HEK293 (cell line): ENCODE measurements at regions not wholly inside any gene's neighbourhood (a gene's known extent, or its start where the extent isn't known, plus 50 kb on each side); places are given as distances from the start of the nearest gene placed in this dataset.

Experiments
- CTCF ChIA-PET: fragments of 350-600 bp; formaldehyde crosslinking; extraction: SDS; loops from one replicate; lab custom pipeline; 2021; ENCODE audit warnings: antibody characterized with exemption; lab: Yijun Ruan, JAX
- POLR2A ChIA-PET: fragments of 300-600 bp; formaldehyde crosslinking; extraction: SDS; loops from one replicate; lab custom pipeline; 2020; ENCODE audit warnings: antibody characterized with exemption, inconsistent platforms; lab: Yijun Ruan, JAX
- H3K27ac ChIP-seq: fragments of 200-500 bp; sonication (Bioruptor generic); 2 replicates; pipeline ENCODE4 v1.5.1; 2014; ENCODE audit warnings: low read depth, low read length, control low read depth, inconsistent platforms; ENCODE audit errors: extremely low read depth
- H3K36me3 ChIP-seq, 2 experiments: fragments of 200-500 bp in 1 of 2; sonication (Bioruptor generic) in 1 of 2; 1 replicate in 1 of 2; 2 replicates in 1 of 2; pipeline ENCODE4 v1.5.1; 2014 to 2017; ENCODE audit warnings: inconsistent platforms in 2 of 2, low read length in 2 of 2; ENCODE audit not compliant: control insufficient read depth in 2 of 2, insufficient read depth in 1 of 2
- H3K4me1 ChIP-seq: fragments of 200-500 bp; sonication (Bioruptor generic); 2 replicates; pipeline ENCODE4 v1.5.1; 2014; ENCODE audit warnings: mild to moderate bottlenecking, low read length, inconsistent platforms; ENCODE audit not compliant: control insufficient read depth, insufficient read depth
- H3K4me3 ChIP-seq: 2 replicates; pipeline ENCODE4 v1.5.1; 2011; ENCODE audit warnings: low read depth, mild to moderate bottlenecking, control low read depth, low read length, moderate library complexity
- H3K9me3 ChIP-seq: fragments of 200-500 bp; sonication (Bioruptor generic); 2 replicates; pipeline ENCODE4 v1.5.1; 2014; ENCODE audit warnings: low read depth, low read length, inconsistent platforms; ENCODE audit not compliant: control insufficient read depth, insufficient read depth
- CTCF ChIP-seq: fragments of 450-650 bp; formaldehyde crosslinking; IDR thresholded peaks from 2 replicates; pipeline ENCODE4 v1.5.1; 2016; ENCODE audit warnings: missing biosample characterization, missing genetic modification characterization
- KLF16 ChIP-seq: fragments of 450-650 bp; formaldehyde crosslinking; IDR thresholded peaks from 2 replicates; pipeline ENCODE4 v1.5.1; 2017; ENCODE audit warnings: missing biosample characterization, missing genetic modification characterization
- PBX3 ChIP-seq: sonication (generic); formaldehyde crosslinking; IDR thresholded peaks from 2 replicates; pipeline ENCODE4 v1.8.1; 2022; ENCODE audit warnings: mild to moderate bottlenecking, moderate library complexity, missing genetic modification reagents
- REST ChIP-seq: fragments of 450-650 bp; formaldehyde crosslinking; IDR thresholded peaks from 2 replicates; pipeline ENCODE4 v1.5.1; 2016; ENCODE audit warnings: missing biosample characterization, missing genetic modification characterization
- TRIM28 ChIP-seq: IDR thresholded peaks from 2 replicates; pipeline ENCODE4 v1.6.1; 2011; ENCODE audit warnings: low read length, control low read depth, borderline replicate concordance
- ZBTB10 ChIP-seq: fragments of 450-650 bp; formaldehyde crosslinking; IDR thresholded peaks from 2 replicates; pipeline ENCODE4 v1.5.1; 2016; ENCODE audit warnings: missing biosample characterization, missing genetic modification characterization
- ZBTB44 ChIP-seq: fragments of 450-650 bp; IDR thresholded peaks from 2 replicates; pipeline ENCODE4 v1.5.1; 2018; ENCODE audit warnings: missing biosample characterization, mild to moderate bottlenecking, missing genetic modification characterization
- ZBTB48 ChIP-seq: fragments of 450-650 bp; formaldehyde crosslinking; IDR thresholded peaks from 2 replicates; pipeline ENCODE4 v1.5.1; 2016; ENCODE audit warnings: missing biosample characterization, missing genetic modification characterization
- ZBTB49 ChIP-seq: fragments of 450-650 bp; formaldehyde crosslinking; IDR thresholded peaks from 2 replicates; pipeline ENCODE4 v1.5.1; 2016; ENCODE audit warnings: missing biosample characterization, missing genetic modification characterization, low read depth
- ZBTB7A ChIP-seq: fragments of 450-650 bp; formaldehyde crosslinking; IDR thresholded peaks from 2 replicates; pipeline ENCODE4 v1.5.1; 2016; ENCODE audit warnings: low read depth, missing biosample characterization, missing genetic modification characterization
- ZBTB8A ChIP-seq: fragments of 450-650 bp; formaldehyde crosslinking; IDR thresholded peaks from 2 replicates; pipeline ENCODE4 v1.5.1; 2016; ENCODE audit warnings: missing biosample characterization, missing genetic modification characterization
- ZNF138 ChIP-seq: fragments of 450-650 bp; formaldehyde crosslinking; IDR thresholded peaks from 2 replicates; pipeline ENCODE4 v1.5.1; 2016; ENCODE audit warnings: missing biosample characterization, missing genetic modification characterization, borderline replicate concordance
- ZNF23 ChIP-seq: fragments of 450-650 bp; formaldehyde crosslinking; IDR thresholded peaks from 2 replicates; pipeline ENCODE4 v1.5.1; 2016; ENCODE audit warnings: missing biosample characterization, missing genetic modification characterization, borderline replicate concordance
- ZNF335 ChIP-seq: fragments of 450-650 bp; formaldehyde crosslinking; conservative IDR thresholded peaks from 2 replicates; pipeline ENCODE4 v1.5.1; 2016; ENCODE audit warnings: missing biosample characterization, missing genetic modification characterization
- ZNF473 ChIP-seq: fragments of 450-650 bp; formaldehyde crosslinking; IDR thresholded peaks from 2 replicates; pipeline ENCODE4 v1.5.1; 2017; ENCODE audit warnings: missing biosample characterization, missing genetic modification characterization
- ZNF510 ChIP-seq: fragments of 450-650 bp; formaldehyde crosslinking; IDR thresholded peaks from 2 replicates; pipeline ENCODE4 v1.5.1; 2018; ENCODE audit warnings: mild to moderate bottlenecking, missing genetic modification characterization, missing biosample characterization; ENCODE audit not compliant: insufficient replicate concordance
- ZNF548 ChIP-seq: fragments of 450-650 bp; formaldehyde crosslinking; IDR thresholded peaks from 2 replicates; pipeline ENCODE4 v1.5.1; 2016; ENCODE audit warnings: missing biosample characterization, missing genetic modification characterization
- ZNF600 ChIP-seq: fragments of 450-650 bp; formaldehyde crosslinking; IDR thresholded peaks from 2 replicates; pipeline ENCODE4 v1.5.1; 2016; ENCODE audit warnings: missing biosample characterization, missing genetic modification characterization
- ZNF621 ChIP-seq: fragments of 450-650 bp; formaldehyde crosslinking; IDR thresholded peaks from 2 replicates; pipeline ENCODE4 v1.5.1; 2017; ENCODE audit warnings: missing biosample characterization, missing genetic modification characterization
- ZNF624 ChIP-seq: fragments of 450-650 bp; formaldehyde crosslinking; IDR thresholded peaks from 2 replicates; pipeline ENCODE4 v1.5.1; 2017; ENCODE audit warnings: missing biosample characterization, missing genetic modification characterization
- ZNF704 ChIP-seq: fragments of 450-650 bp; formaldehyde crosslinking; IDR thresholded peaks from 2 replicates; pipeline ENCODE4 v1.5.1; 2016; ENCODE audit warnings: missing biosample characterization, missing genetic modification characterization

GRCh38 chrX:150262456-150262855, 100.7 kb upstream of the MAMLD1 start (continued):
- TF ChIP-seq ZNF704 (tag by site-specific recombination) (no peak), ZBTB10 (tag by site-specific recombination) (no peak), ZBTB44 (no peak)

- Histone ChIP-seq H3K4me3 (no peak overlapping the region), H3K9me3 (no peaks in the 10 kb centered on the region), H3K27ac (no peak overlapping the region), H3K4me1 (no peaks in the 10 kb centered on the region), H3K36me3 (no peaks in the 10 kb centered on the region)
- ChIA-PET POLR2A (no interaction called here), CTCF (interaction anchor here (0.6 kb wide), 1 partner anchor 1114 kb away, joined by 4 read pairs; no protein-coding TSS in a partner anchor)
- TF ChIP-seq ZBTB49 (no peak), ZNF23 (no peak), ZNF335 (tag by site-specific recombination) (no peak), TRIM28 (no peak), CTCF (tag by site-specific recombination) (no peak), ZNF473 (no peak), ZNF138 (tag by site-specific recombination) (no peak), KLF16 (no peak), ZNF600 (no peak), ZNF548 (tag by site-specific recombination) (no peak), ZBTB8A (no peak), ZBTB7A (tag by site-specific recombination) (no peak), REST (tag by site-specific recombination) (no peak), ZNF510 (tag by site-specific recombination) (no peak), ZNF621 (no peak), ZNF624 (tag by site-specific recombination) (no peak), PBX3 (no peak), ZBTB48 (no peak)
These were observed 94.2 kb upstream of the MAMLD1 start for GRCh38 chrX:150268839-150269355.
